Keratinocyte (primary cell): ENCODE measurements at regions not wholly inside any gene's neighbourhood (a gene's known extent, or its start where the extent isn't known, plus 50 kb on each side); places are given as distances from the start of the nearest gene placed in this dataset.
"Not testable (repeated sequence)": the region's sequence is repeated elsewhere in the genome, so short reads cannot be mapped to it uniquely, and the experiment has no call there.

Experiments used
- CTCF ChIP-seq, 3 experiments: IDR thresholded peaks in 1 of 3; conservative IDR thresholded peaks in 1 of 3; optimal IDR thresholded peaks in 1 of 3; 2 replicates in 2 of 3; 3 replicates in 1 of 3; pipeline versions ENCODE3 to v1.5.1; 2011; ENCODE audit warnings: low read length in 3 of 3, mild to moderate bottlenecking in 3 of 3, moderate library complexity in 2 of 3, control low read depth in 1 of 3, inconsistent platforms in 1 of 3; ENCODE audit not compliant: insufficient read depth in 2 of 3; ENCODE audit errors: extremely low read depth in 1 of 3
- EZH2 ChIP-seq: IDR thresholded peaks from one replicate; pipeline ENCODE4 v1.6.1; 2012; ENCODE audit warnings: inconsistent platforms, mild to moderate bottlenecking, low read length, moderate library complexity

- not testable (repeated sequence) for TF ChIP-seq CTCF (optimal IDR thresholded peaks at IDR 0.05 in 1 of 3, IDR thresholded peaks at IDR 0.05 in 1 of 3, conservative IDR thresholded peaks at IDR 0.05 in 1 of 3; ENCODE audit: extremely low read depth in 1 of 3, insufficient read depth in 2 of 3, low read length in 3 of 3); EZH2
These were observed 299.8 kb downstream of the CWH43 start for GRCh38 chr4:49285905-49286304.
